ENCODE measurements at regions not wholly inside any gene's neighbourhood (a gene's known extent, or its start where the extent isn't known, plus 50 kb on each side); places are given as distances from the start of the nearest gene placed in this dataset.

GRCh38 chr19:13561461-13561860, 55.2 kb upstream of the CACNA1A start:
- Histone ChIP-seq H3K4me3 (ENCODE audit: low read length) (no peak overlapping the region), H3K36me3 (ENCODE audit: insufficient read depth, low read length) (no peaks in the 10 kb centered on the region), H3K9me3 (ENCODE audit: low read length) (no peaks in the 10 kb centered on the region), H3K9me2 (ENCODE audit: insufficient read depth, low read length) (no peaks in the 10 kb centered on the region), H2AFZ (ENCODE audit: low read depth, low read length) (no peak overlapping the region), H3K9ac (ENCODE audit: low read length) (no peak overlapping the region), H3K79me2 (replicated peaks; ENCODE audit: insufficient read depth, low read length) (no peaks in the 10 kb centered on the region), H4K20me1 (ENCODE audit: insufficient read depth) (no peaks in the 10 kb centered on the region), H3K27me3 (ENCODE audit: insufficient read depth, low read depth, low read length) (no peaks in the 10 kb centered on the region), H3K4me2 (ENCODE audit: low read length) (no peak overlapping the region), H3K27ac (ENCODE audit: low read length) (no peak overlapping the region), H3F3A (ENCODE audit: insufficient read depth, low read length, poor library complexity, severe bottlenecking) (no peaks in the 10 kb centered on the region)
- TF ChIP-seq POLR2AphosphoS5 (IDR thresholded peaks at IDR 0.05) (no peak), TAF1 (IDR thresholded peaks at IDR 0.05; ENCODE audit: low read depth) (no peak), CTCF (IDR thresholded peaks at IDR 0.05; ENCODE audit: poor library complexity, severe bottlenecking) (no peak), EP300 (conservative IDR thresholded peaks at IDR 0.05; ENCODE audit: poor library complexity, severe bottlenecking) (no peak), RAD21 (conservative IDR thresholded peaks at IDR 0.05) (no peak), SMC3 (conservative IDR thresholded peaks at IDR 0.05; ENCODE audit: poor library complexity) (no peak), MXI1 (conservative IDR thresholded peaks at IDR 0.05; ENCODE audit: poor library complexity, severe bottlenecking) (no peak), EZH2 (IDR thresholded peaks at IDR 0.05; ENCODE audit: borderline replicate concordance, insufficient read depth, low read length, poor library complexity, severe bottlenecking) (no peak)

- H4K20me1 ChIP-seq (ENCODE audit: insufficient read depth): no peaks in the 10 kb centered on the region
- H3K4me3 ChIP-seq (ENCODE audit: low read length): no peak overlapping the region
- no peak for TF ChIP-seq POLR2AphosphoS5 (IDR thresholded peaks at IDR 0.05)
- H2AFZ ChIP-seq (ENCODE audit: low read depth, low read length): no peak overlapping the region
- H3K27me3 ChIP-seq (ENCODE audit: insufficient read depth, low read depth, low read length): no peaks in the 10 kb centered on the region
- no peaks in the 10 kb centered on the region for H3K9me3 ChIP-seq (ENCODE audit: low read length)
- H3K36me3 ChIP-seq (ENCODE audit: insufficient read depth, low read length): no peaks in the 10 kb centered on the region
- no peak overlapping the region for H3K27ac ChIP-seq (ENCODE audit: low read length)
- H3K9me2 ChIP-seq (ENCODE audit: insufficient read depth, low read length): no peaks in the 10 kb centered on the region
- no peaks in the 10 kb centered on the region for H3F3A ChIP-seq (ENCODE audit: insufficient read depth, low read length, poor library complexity, severe bottlenecking)
- no peak overlapping the region for H3K4me2 ChIP-seq (ENCODE audit: low read length)
- H3K79me2 ChIP-seq (replicated peaks; ENCODE audit: insufficient read depth, low read length): no peaks in the 10 kb centered on the region
- no peak overlapping the region for H3K9ac ChIP-seq (ENCODE audit: low read length)
Measured at GRCh38 chr19:13557756-13558398, 51.6 kb upstream of the CACNA1A start.

GRCh38 chr19:13556552-13556951, 50.3 kb upstream of the CACNA1A start:
- no peak overlapping the region for H3K9ac ChIP-seq (ENCODE audit: low read length)
- no peak overlapping the region for H2AFZ ChIP-seq (ENCODE audit: low read depth, low read length)
- H3K79me2 ChIP-seq (replicated peaks; ENCODE audit: insufficient read depth, low read length): no peaks in the 10 kb centered on the region
- H3K9me3 ChIP-seq (ENCODE audit: low read length): no peaks in the 10 kb centered on the region
- TF ChIP-seq EZH2 (IDR thresholded peaks at IDR 0.05; ENCODE audit: borderline replicate concordance, insufficient read depth, low read length, poor library complexity, severe bottlenecking) (no peak), TAF1 (IDR thresholded peaks at IDR 0.05; ENCODE audit: low read depth) (no peak), SMC3 (conservative IDR thresholded peaks at IDR 0.05; ENCODE audit: poor library complexity) (no peak), RAD21 (conservative IDR thresholded peaks at IDR 0.05) (no peak), POLR2AphosphoS5 (IDR thresholded peaks at IDR 0.05) (no peak), MXI1 (conservative IDR thresholded peaks at IDR 0.05; ENCODE audit: poor library complexity, severe bottlenecking) (no peak), REST (IDR thresholded peaks at IDR 0.05; ENCODE audit: borderline replicate concordance) (no peak), EP300 (conservative IDR thresholded peaks at IDR 0.05; ENCODE audit: poor library complexity, severe bottlenecking) (no peak), CTCF (IDR thresholded peaks at IDR 0.05; ENCODE audit: poor library complexity, severe bottlenecking) (no peak)
- no peak overlapping the region for H3K4me2 ChIP-seq (ENCODE audit: low read length)
- H3K27me3 ChIP-seq (ENCODE audit: insufficient read depth, low read depth, low read length): no peaks in the 10 kb centered on the region
- no peaks in the 10 kb centered on the region for H3K9me2 ChIP-seq (ENCODE audit: insufficient read depth, low read length)
- no peaks in the 10 kb centered on the region for H3K36me3 ChIP-seq (ENCODE audit: insufficient read depth, low read length)
- no peak overlapping the region for H3K27ac ChIP-seq (ENCODE audit: low read length)
- no peak overlapping the region for H3K4me3 ChIP-seq (ENCODE audit: low read length)
- H4K20me1 ChIP-seq (ENCODE audit: insufficient read depth): no peaks in the 10 kb centered on the region
- H3F3A ChIP-seq (ENCODE audit: insufficient read depth, low read length, poor library complexity, severe bottlenecking): no peaks in the 10 kb centered on the region

All from neural cell (in vitro differentiated cells).